ENCODE measurements at regions not wholly inside any gene's neighbourhood (a gene's known extent, or its start where the extent isn't known, plus 50 kb on each side); places are given as distances from the start of the nearest gene placed in this dataset.

- intact Hi-C loops (cut with DNase I), result no loop called here
- no peak for DNase-seq (ENCODE audit: low spot score)
Observed at GRCh38 chr2:196535061-196535460, 104.5 kb upstream of the CCDC150 start.

DNA sequence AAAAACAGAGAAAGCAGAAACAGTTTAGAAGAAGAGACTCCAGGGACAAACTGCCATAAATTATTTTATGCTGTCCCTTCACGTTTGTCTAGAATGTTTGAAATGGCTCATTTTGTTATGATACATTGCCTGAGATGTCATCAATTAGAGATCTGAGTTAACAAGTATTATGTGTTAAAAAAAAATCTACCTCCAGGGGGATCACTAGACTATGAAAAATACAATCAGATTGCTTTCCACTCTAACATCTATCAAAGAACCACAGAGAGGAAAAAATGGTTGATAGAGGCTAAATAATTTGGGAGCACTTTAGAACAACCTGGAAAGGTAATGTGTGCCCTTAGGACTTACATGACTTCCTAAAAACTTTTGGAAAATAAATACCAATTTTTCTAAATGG lies 103.8 kb upstream of the CCDC150 start:
- intact Hi-C loops (cut with DNase I), result no loop called here
- no peak for DNase-seq (ENCODE audit: low spot score)

GRCh38 chr2:196537311-196537710 lies 102.2 kb upstream of the CCDC150 start:
- no peak for DNase-seq (ENCODE audit: low spot score)
- intact Hi-C loops (cut with DNase I), result no loop called here

DNA sequence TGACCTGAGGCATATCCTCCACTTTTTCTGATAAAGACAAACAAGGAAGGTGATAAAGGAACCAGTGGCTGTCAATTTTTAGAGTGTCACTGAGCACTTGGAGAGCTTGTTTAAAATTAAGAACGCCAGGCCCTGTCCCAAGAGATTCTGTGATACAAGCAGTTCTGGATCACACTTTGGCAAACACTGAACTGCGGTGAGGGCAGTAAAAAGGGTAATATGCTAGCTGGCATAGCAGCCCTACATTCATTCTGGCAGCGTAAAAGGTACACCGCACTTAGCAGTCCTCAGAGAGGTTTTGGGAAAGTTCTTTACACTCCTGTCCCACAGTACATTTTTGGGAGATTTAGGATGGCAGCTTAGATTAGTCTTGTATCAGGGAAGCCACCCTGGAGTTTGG lies 101.3 kb upstream of the CCDC150 start:
- no peak for DNase-seq (ENCODE audit: low spot score)
- intact Hi-C loops (cut with DNase I), result no loop called here

- intact Hi-C loops (cut with DNase I), result no loop called here
- DNase-seq (ENCODE audit: low spot score), result no peak
Observed at GRCh38 chr2:196538646-196539045, 100.9 kb upstream of the CCDC150 start.

DNA sequence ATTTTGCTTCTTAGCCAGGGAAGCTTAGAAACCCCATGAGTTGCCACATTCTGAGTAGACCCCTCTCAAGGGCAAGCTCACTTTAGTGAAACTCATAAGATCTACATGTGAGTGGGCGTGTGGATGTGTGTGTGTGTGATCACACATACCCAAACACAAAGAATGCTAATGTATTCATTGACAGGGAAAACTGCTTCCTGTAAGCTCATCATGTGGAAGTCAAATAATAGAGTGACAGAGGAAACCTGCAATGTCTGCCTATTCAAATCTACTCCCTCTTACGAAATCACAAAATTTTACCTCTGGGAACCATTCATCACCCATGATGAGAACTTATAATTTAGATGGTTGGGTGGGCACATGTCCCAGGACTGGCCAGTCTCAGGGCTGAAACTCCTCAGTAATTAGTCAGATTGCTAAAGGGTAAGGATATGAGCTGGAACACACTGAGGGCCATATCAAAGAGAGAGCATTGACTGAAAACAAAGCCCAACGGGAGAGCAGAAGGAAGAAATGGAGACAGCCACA lies 94.5 kb upstream of the CCDC150 start:
- intact Hi-C loops (cut with DNase I), result no loop called here
- DNase-seq (ENCODE audit: low spot score), result no peak

GRCh38 chr2:196546151-196546919 lies 93.2 kb upstream of the CCDC150 start:
- intact Hi-C loops (cut with DNase I), result no loop called here
- DNase-seq (ENCODE audit: low spot score), result no peak

DNA sequence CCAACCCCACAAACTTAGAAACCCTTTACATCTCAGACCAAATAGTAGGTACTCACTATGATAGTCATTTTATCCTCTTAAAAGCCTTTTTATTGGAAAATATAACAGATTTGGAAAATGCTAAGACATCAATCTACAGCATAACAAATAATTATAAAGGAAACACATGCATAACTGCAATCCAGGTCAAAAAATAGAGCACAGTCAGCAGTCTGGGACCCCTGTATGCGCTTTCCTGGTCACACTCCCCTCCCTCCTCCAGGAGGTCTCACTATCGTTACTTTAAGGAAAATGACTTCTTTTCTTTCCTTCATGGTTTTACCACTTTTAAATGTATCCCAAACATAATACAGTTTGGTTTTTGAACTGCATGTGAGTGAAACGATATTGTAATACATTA lies 90.5 kb upstream of the CCDC150 start:
- intact Hi-C loops (cut with DNase I), result no loop called here
- no peak for DNase-seq (ENCODE audit: low spot score)

DNA sequence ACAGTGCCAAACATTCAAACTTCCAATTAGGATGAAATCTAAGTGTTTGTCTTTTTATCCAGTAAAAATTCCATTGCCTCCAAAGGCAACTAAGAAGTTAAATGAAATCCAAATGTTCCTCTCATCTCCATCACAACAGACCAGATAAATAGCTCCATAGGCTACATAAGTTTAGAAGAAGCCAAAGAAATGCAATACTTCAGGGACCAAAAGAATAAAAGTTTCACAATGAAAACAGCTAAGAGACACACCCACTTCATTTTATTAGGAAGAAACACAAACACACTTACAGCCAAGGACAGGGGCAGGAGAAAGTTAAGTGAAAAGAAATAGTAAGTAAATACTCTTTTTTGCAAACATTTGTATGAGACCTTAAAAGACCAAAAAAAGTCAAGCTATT lies 88.5 kb upstream of the CCDC150 start:
- intact Hi-C loops (cut with DNase I), result no loop called here
- DNase-seq (ENCODE audit: low spot score), result no peak

DNA sequence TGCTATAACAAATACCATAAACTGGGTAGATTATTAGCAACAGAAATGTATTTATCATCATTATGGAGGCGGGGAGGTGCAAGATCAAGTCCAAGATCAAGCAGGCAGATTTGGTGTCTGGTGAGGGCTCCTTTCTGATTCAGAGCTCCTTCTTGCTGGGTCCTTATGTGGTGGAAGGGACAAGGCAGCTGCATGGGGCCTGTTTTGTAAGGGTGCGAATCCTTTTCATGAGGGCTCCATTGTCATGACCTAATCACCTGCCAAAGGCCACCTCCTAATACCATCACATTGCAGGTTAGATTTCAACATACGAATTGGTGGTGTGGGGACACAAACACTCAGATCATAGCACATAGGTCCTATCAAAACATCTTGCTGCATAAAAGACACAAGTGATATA lies 84.4 kb upstream of the CCDC150 start:
- intact Hi-C loops (cut with DNase I), result no loop called here
- DNase-seq (ENCODE audit: low spot score), result no peak

DNA sequence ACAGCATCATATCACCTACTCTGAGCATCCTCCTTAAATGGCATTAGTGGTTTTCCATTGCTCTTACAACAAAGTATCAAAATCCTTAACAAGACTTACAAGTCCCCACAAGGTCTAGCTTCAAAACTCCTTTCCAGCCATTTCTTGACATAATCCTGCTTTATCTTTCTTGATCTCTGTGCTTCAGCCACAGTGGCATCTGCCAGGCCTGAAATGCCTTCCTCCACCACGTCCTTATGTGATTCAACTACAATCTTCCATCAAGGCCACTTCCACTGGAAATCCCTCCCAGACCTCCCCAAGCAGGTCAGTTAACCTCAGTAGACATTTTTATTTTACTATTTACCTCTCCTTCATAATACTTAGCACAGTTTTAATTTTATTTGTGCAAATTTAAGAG lies 83.8 kb upstream of the CCDC150 start:
- DNase-seq (ENCODE audit: low spot score), result no peak
- intact Hi-C loops (cut with DNase I), result no loop called here

- no peak for DNase-seq (ENCODE audit: low spot score)
- intact Hi-C loops (cut with DNase I), result no loop called here
Observed at GRCh38 chr2:196558497-196558896, 81.0 kb upstream of the CCDC150 start.

DNA sequence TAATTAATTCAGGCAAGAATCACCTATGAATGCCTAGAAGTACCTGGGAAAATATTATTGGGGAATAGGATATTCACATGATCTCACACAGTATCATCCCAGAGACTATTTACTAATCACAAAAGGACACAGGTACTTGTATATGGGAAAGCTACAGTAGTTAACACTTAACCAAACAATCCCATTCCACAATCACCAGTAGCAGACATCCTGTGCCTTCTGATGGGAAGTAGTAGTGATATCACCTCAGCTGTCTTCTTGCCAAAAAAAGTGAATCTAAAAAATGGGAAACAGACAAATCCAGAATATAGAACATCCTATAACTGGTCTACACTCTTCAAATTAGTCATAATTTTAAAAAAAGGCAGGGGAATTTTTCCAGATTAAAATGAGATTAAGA lies 75.6 kb upstream of the CCDC150 start:
- no peak for DNase-seq (ENCODE audit: low spot score)
- intact Hi-C loops (cut with DNase I), result no loop called here

- DNase-seq (ENCODE audit: low spot score), result no peak
- intact Hi-C loops (cut with DNase I), result no loop called here
Observed at GRCh38 chr2:196565106-196565765, 74.3 kb upstream of the CCDC150 start.

GRCh38 chr2:196565982-196566381 lies 73.5 kb upstream of the CCDC150 start:
- intact Hi-C loops (cut with DNase I), result no loop called here
- no peak for DNase-seq (ENCODE audit: low spot score)

DNA sequence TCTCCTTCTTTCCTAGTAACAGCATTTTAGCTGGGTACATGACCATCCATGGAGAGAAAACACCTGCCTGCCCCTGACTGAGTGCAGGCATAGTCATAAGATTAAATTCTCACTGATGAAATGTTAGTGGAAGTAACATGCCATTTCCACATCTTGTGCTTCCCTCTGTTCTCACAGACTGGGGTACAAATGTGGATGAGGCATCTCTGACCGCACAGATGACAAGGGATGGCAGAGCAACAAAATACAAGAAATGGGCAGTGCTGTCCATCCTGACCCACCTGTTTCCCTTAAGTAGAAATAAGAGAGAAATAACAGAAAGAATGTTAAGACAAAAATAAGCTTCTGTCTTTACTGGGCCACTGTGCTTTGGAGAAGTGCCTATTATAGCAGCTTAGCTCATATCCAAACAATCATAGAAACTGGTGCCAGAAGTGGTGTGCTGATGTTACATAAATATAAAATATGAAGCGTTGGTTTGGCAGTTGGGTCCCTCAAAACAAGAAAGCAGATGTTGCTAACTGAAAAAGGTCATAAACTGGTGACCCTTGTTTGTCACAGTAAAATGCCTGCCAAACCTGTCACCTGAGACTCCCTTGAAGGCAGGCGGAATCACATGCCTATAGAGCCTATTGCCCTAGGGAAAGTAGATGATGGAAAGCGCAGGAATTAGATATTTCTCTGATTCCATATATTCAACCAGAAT lies 72.4 kb upstream of the CCDC150 start:
- intact Hi-C loops (cut with DNase I), result no loop called here
- DNase-seq (ENCODE audit: low spot score), result no peak

GRCh38 chr2:196568506-196568905 lies 71.0 kb upstream of the CCDC150 start:
- DNase-seq (ENCODE audit: low spot score), result no peak
- intact Hi-C loops (cut with DNase I), result no loop called here

DNA sequence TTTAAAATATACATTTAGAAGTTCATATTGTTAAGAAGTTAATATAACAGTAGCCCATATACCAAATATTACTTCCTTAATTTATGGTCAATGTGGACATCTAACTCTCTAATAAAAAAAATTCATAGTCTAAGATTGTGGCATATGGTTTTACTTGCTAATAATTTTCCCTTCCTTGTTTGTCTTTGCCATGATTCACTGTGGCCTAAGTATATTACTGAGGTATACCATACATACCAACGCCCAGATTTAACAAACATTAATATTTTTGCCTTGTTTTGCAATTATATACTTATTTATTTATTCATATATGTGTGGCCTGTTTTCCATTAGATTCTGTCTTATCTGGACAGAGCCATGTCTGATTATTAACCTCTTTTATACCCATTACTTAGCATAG lies 54.6 kb upstream of the CCDC150 start:
- DNase-seq (ENCODE audit: low spot score), result no peak
- intact Hi-C loops (cut with DNase I), result no loop called here

GRCh38 chr2:196586511-196586991 lies 53.0 kb upstream of the CCDC150 start:
- intact Hi-C loops (cut with DNase I), result no loop called here

GRCh38 chr2:196587056-196587455 lies 52.5 kb upstream of the CCDC150 start:
- no peak for DNase-seq (ENCODE audit: low spot score)
- intact Hi-C loops (cut with DNase I), result no loop called here

More at GRCh38 chr2:196586511-196586991, 53.0 kb upstream of the CCDC150 start:
- DNase-seq (ENCODE audit: low spot score), result no peak
